ENCODE measurements at regions not wholly inside any gene's neighbourhood (a gene's known extent, or its start where the extent isn't known, plus 50 kb on each side); places are given as distances from the start of the nearest gene placed in this dataset.

- no peak overlapping the region for H3K4me3 ChIP-seq (ENCODE audit: insufficient read depth, low read depth, low read length, poor library complexity, severe bottlenecking)
Measured at GRCh38 chr22:49643466-49643865, 184.2 kb downstream of the BRD1 start.

GRCh38 chr22:49642741-49643140, 184.9 kb downstream of the BRD1 start:
- Histone ChIP-seq H3K4me1 (ENCODE audit: control insufficient read depth, insufficient read depth, low read length, poor library complexity, severe bottlenecking) (no peaks in the 10 kb centered on the region), H3K27me3 (replicated peaks; ENCODE audit: control insufficient read depth, insufficient read depth, low read length, poor library complexity, severe bottlenecking) (no peaks in the 10 kb centered on the region), H3K27ac (ENCODE audit: insufficient read depth, low read length, poor library complexity, severe bottlenecking) (no peak overlapping the region), H3K4me3 (ENCODE audit: insufficient read depth, low read depth, low read length, poor library complexity, severe bottlenecking) (no peak overlapping the region), H3K9me3 (ENCODE audit: control insufficient read depth, low read length) (no peaks in the 10 kb centered on the region), H3K36me3 (ENCODE audit: control insufficient read depth, insufficient read depth, low read length) (peaks cover 5% of the 10 kb centered on the region)
- no peak for DNase-seq

More at GRCh38 chr22:49643466-49643865, 184.2 kb downstream of the BRD1 start:
- Histone ChIP-seq H3K9me3 (ENCODE audit: control insufficient read depth, low read length) (no peaks in the 10 kb centered on the region), H3K36me3 (ENCODE audit: control insufficient read depth, insufficient read depth, low read length) (peaks cover 5% of the 10 kb centered on the region), H3K4me1 (ENCODE audit: control insufficient read depth, insufficient read depth, low read length, poor library complexity, severe bottlenecking) (no peaks in the 10 kb centered on the region), H3K27ac (ENCODE audit: insufficient read depth, low read length, poor library complexity, severe bottlenecking) (no peak overlapping the region), H3K27me3 (replicated peaks; ENCODE audit: control insufficient read depth, insufficient read depth, low read length, poor library complexity, severe bottlenecking) (no peaks in the 10 kb centered on the region)
- no peak for DNase-seq

- Histone ChIP-seq H3K36me3 (ENCODE audit: control insufficient read depth, insufficient read depth, low read length) (peaks cover 3% of the 10 kb centered on the region), H3K4me1 (ENCODE audit: control insufficient read depth, insufficient read depth, low read length, poor library complexity, severe bottlenecking) (no peaks in the 10 kb centered on the region), H3K4me3 (ENCODE audit: insufficient read depth, low read depth, low read length, poor library complexity, severe bottlenecking) (no peak overlapping the region), H3K9me3 (ENCODE audit: control insufficient read depth, low read length) (no peaks in the 10 kb centered on the region), H3K27ac (ENCODE audit: insufficient read depth, low read length, poor library complexity, severe bottlenecking) (no peak overlapping the region), H3K27me3 (replicated peaks; ENCODE audit: control insufficient read depth, insufficient read depth, low read length, poor library complexity, severe bottlenecking) (no peaks in the 10 kb centered on the region)
- no peak for DNase-seq
Measured at GRCh38 chr22:49642331-49642730, 185.3 kb downstream of the BRD1 start.

- H3K36me3 ChIP-seq (ENCODE audit: control insufficient read depth, insufficient read depth, low read length) = no peaks in the 10 kb centered on the region
- no peak for DNase-seq
- H3K4me3 ChIP-seq (ENCODE audit: insufficient read depth, low read depth, low read length, poor library complexity, severe bottlenecking) = no peak overlapping the region
- H3K27me3 ChIP-seq (replicated peaks; ENCODE audit: control insufficient read depth, insufficient read depth, low read length, poor library complexity, severe bottlenecking) = no peaks in the 10 kb centered on the region
- H3K27ac ChIP-seq (ENCODE audit: insufficient read depth, low read length, poor library complexity, severe bottlenecking) = no peak overlapping the region
- H3K4me1 ChIP-seq (ENCODE audit: control insufficient read depth, insufficient read depth, low read length, poor library complexity, severe bottlenecking) = no peaks in the 10 kb centered on the region
- no peaks in the 10 kb centered on the region for H3K9me3 ChIP-seq (ENCODE audit: control insufficient read depth, low read length)
Measured at GRCh38 chr22:49641770-49642313, 185.8 kb downstream of the BRD1 start.

- Histone ChIP-seq H3K36me3 (ENCODE audit: control insufficient read depth, insufficient read depth, low read length) (no peaks in the 10 kb centered on the region), H3K4me1 (ENCODE audit: control insufficient read depth, insufficient read depth, low read length, poor library complexity, severe bottlenecking) (no peaks in the 10 kb centered on the region), H3K4me3 (ENCODE audit: insufficient read depth, low read depth, low read length, poor library complexity, severe bottlenecking) (no peak overlapping the region), H3K27ac (ENCODE audit: insufficient read depth, low read length, poor library complexity, severe bottlenecking) (no peak overlapping the region), H3K27me3 (replicated peaks; ENCODE audit: control insufficient read depth, insufficient read depth, low read length, poor library complexity, severe bottlenecking) (no peaks in the 10 kb centered on the region), H3K9me3 (ENCODE audit: control insufficient read depth, low read length) (no peaks in the 10 kb centered on the region)
- no peak for DNase-seq
Measured at GRCh38 chr22:49640366-49641095, 187.1 kb downstream of the BRD1 start.

- no peak overlapping the region for H3K4me3 ChIP-seq (ENCODE audit: insufficient read depth, low read depth, low read length, poor library complexity, severe bottlenecking)
Measured at GRCh38 chr22:49639956-49640355, 187.7 kb downstream of the BRD1 start.

GRCh38 chr22:49638788-49639187, 188.9 kb downstream of the BRD1 start:
- Histone ChIP-seq H3K27ac (ENCODE audit: insufficient read depth, low read length, poor library complexity, severe bottlenecking) (no peak overlapping the region), H3K4me3 (ENCODE audit: insufficient read depth, low read depth, low read length, poor library complexity, severe bottlenecking) (no peak overlapping the region)
- no peak for DNase-seq

More at GRCh38 chr22:49639956-49640355, 187.7 kb downstream of the BRD1 start:
- Histone ChIP-seq H3K9me3 (ENCODE audit: control insufficient read depth, low read length) (no peaks in the 10 kb centered on the region), H3K4me1 (ENCODE audit: control insufficient read depth, insufficient read depth, low read length, poor library complexity, severe bottlenecking) (no peaks in the 10 kb centered on the region), H3K27ac (ENCODE audit: insufficient read depth, low read length, poor library complexity, severe bottlenecking) (no peak overlapping the region), H3K36me3 (ENCODE audit: control insufficient read depth, insufficient read depth, low read length) (no peaks in the 10 kb centered on the region), H3K27me3 (replicated peaks; ENCODE audit: control insufficient read depth, insufficient read depth, low read length, poor library complexity, severe bottlenecking) (no peaks in the 10 kb centered on the region)
- no peak for DNase-seq

GRCh38 chr22:49638001-49638400, 189.7 kb downstream of the BRD1 start:
- Histone ChIP-seq H3K4me1 (ENCODE audit: control insufficient read depth, insufficient read depth, low read length, poor library complexity, severe bottlenecking) (no peaks in the 10 kb centered on the region), H3K4me3 (ENCODE audit: insufficient read depth, low read depth, low read length, poor library complexity, severe bottlenecking) (no peak overlapping the region), H3K27ac (ENCODE audit: insufficient read depth, low read length, poor library complexity, severe bottlenecking) (no peak overlapping the region), H3K27me3 (replicated peaks; ENCODE audit: control insufficient read depth, insufficient read depth, low read length, poor library complexity, severe bottlenecking) (no peaks in the 10 kb centered on the region), H3K9me3 (ENCODE audit: control insufficient read depth, low read length) (no peaks in the 10 kb centered on the region), H3K36me3 (ENCODE audit: control insufficient read depth, insufficient read depth, low read length) (no peaks in the 10 kb centered on the region)
- no peak for DNase-seq

More at GRCh38 chr22:49638788-49639187, 188.9 kb downstream of the BRD1 start:
- Histone ChIP-seq H3K27me3 (replicated peaks; ENCODE audit: control insufficient read depth, insufficient read depth, low read length, poor library complexity, severe bottlenecking) (no peaks in the 10 kb centered on the region), H3K4me1 (ENCODE audit: control insufficient read depth, insufficient read depth, low read length, poor library complexity, severe bottlenecking) (no peaks in the 10 kb centered on the region), H3K9me3 (ENCODE audit: control insufficient read depth, low read length) (no peaks in the 10 kb centered on the region), H3K36me3 (ENCODE audit: control insufficient read depth, insufficient read depth, low read length) (no peaks in the 10 kb centered on the region)

GRCh38 chr22:49637255-49637760, 190.4 kb downstream of the BRD1 start:
- Histone ChIP-seq H3K9me3 (ENCODE audit: control insufficient read depth, low read length) (no peaks in the 10 kb centered on the region), H3K27me3 (replicated peaks; ENCODE audit: control insufficient read depth, insufficient read depth, low read length, poor library complexity, severe bottlenecking) (no peaks in the 10 kb centered on the region)

GRCh38 chr22:49636649-49637048, 191.0 kb downstream of the BRD1 start:
- Histone ChIP-seq H3K4me1 (ENCODE audit: control insufficient read depth, insufficient read depth, low read length, poor library complexity, severe bottlenecking) (no peaks in the 10 kb centered on the region), H3K27me3 (replicated peaks; ENCODE audit: control insufficient read depth, insufficient read depth, low read length, poor library complexity, severe bottlenecking) (no peaks in the 10 kb centered on the region), H3K36me3 (ENCODE audit: control insufficient read depth, insufficient read depth, low read length) (no peaks in the 10 kb centered on the region), H3K4me3 (ENCODE audit: insufficient read depth, low read depth, low read length, poor library complexity, severe bottlenecking) (no peak overlapping the region), H3K9me3 (ENCODE audit: control insufficient read depth, low read length) (no peaks in the 10 kb centered on the region), H3K27ac (ENCODE audit: insufficient read depth, low read length, poor library complexity, severe bottlenecking) (no peak overlapping the region)
- no peak for DNase-seq

More at GRCh38 chr22:49637255-49637760, 190.4 kb downstream of the BRD1 start:
- Histone ChIP-seq H3K27ac (ENCODE audit: insufficient read depth, low read length, poor library complexity, severe bottlenecking) (no peak overlapping the region), H3K36me3 (ENCODE audit: control insufficient read depth, insufficient read depth, low read length) (no peaks in the 10 kb centered on the region), H3K4me1 (ENCODE audit: control insufficient read depth, insufficient read depth, low read length, poor library complexity, severe bottlenecking) (no peaks in the 10 kb centered on the region), H3K4me3 (ENCODE audit: insufficient read depth, low read depth, low read length, poor library complexity, severe bottlenecking) (no peak overlapping the region)
- DNase-seq = no peak
